ENCODE measurements at regions not wholly inside any gene's neighbourhood (a gene's known extent, or its start where the extent isn't known, plus 50 kb on each side); places are given as distances from the start of the nearest gene placed in this dataset.

- DNase-seq: no peak
Observed at GRCh38 chr3:24645047-24645446, 150.4 kb upstream of the THRB start.

- DNase-seq: no peak
Observed at GRCh38 chr3:24646790-24647189, 152.1 kb upstream of the THRB start.

- no peak for DNase-seq
Observed at GRCh38 chr3:24648063-24648462, 153.4 kb upstream of the THRB start.

- DNase-seq: no peak
Observed at GRCh38 chr3:24650839-24651238, 156.2 kb upstream of the THRB start.

- DNase-seq: no peak
Observed at GRCh38 chr3:24657870-24658510, 163.3 kb upstream of the THRB start.

GRCh38 chr3:24661175-24661584 lies 166.5 kb upstream of the THRB start:
- no peak for DNase-seq

GRCh38 chr3:24662449-24663345 lies 168.0 kb upstream of the THRB start:
- DNase-seq: no peak

- DNase-seq: no peak
Observed at GRCh38 chr3:24663406-24663805, 168.8 kb upstream of the THRB start.

GRCh38 chr3:24668039-24668438 lies 173.4 kb upstream of the THRB start:
- DNase-seq: no peak

GRCh38 chr3:24670871-24671270 lies 176.2 kb upstream of the THRB start:
- no peak for DNase-seq

GRCh38 chr3:24673596-24673995 lies 178.9 kb upstream of the THRB start:
- DNase-seq: no peak

GRCh38 chr3:24674261-24674660 lies 179.6 kb upstream of the THRB start:
- no peak for DNase-seq

GRCh38 chr3:24678021-24678420 lies 183.4 kb upstream of the THRB start:
- DNase-seq: no peak

GRCh38 chr3:24678421-24678865 lies 183.8 kb upstream of the THRB start:
- no peak for DNase-seq

- DNase-seq: no peak
Observed at GRCh38 chr3:24679429-24679828, 184.8 kb upstream of the THRB start.

- DNase-seq: peak; percentile 76
Observed at GRCh38 chr3:24680214-24680967, 185.7 kb upstream of the THRB start.

GRCh38 chr3:24682141-24682547 lies 187.5 kb upstream of the THRB start:
- no peak for DNase-seq

- DNase-seq: no peak
Observed at GRCh38 chr3:24683090-24683489, 188.4 kb upstream of the THRB start.

GRCh38 chr3:24683633-24684384 lies 189.2 kb upstream of the THRB start:
- DNase-seq: no peak

- DNase-seq: no peak
Observed at GRCh38 chr3:24684506-24685023, 189.9 kb upstream of the THRB start.

GRCh38 chr3:24686808-24687207 lies 192.2 kb upstream of the THRB start:
- DNase-seq: no peak

GRCh38 chr3:24687671-24688070 lies 193.0 kb upstream of the THRB start:
- no peak for DNase-seq

Data from activated CD8-positive, alpha-beta memory T cell treated with anti-CD3 and anti-CD28 coated beads for 24 hours (primary cell).